Neural progenitor cell (in vitro differentiated cells): ENCODE measurements at regions not wholly inside any gene's neighbourhood (a gene's known extent, or its start where the extent isn't known, plus 50 kb on each side); places are given as distances from the start of the nearest gene placed in this dataset.

Experiments
- EZH2 ChIP-seq: fragments of 200-600 bp; sonication (generic); IDR thresholded peaks from 2 replicates; pipeline ENCODE4 v1.6.1; 2017; ENCODE audit warnings: antibody characterized with exemption, mild to moderate bottlenecking, moderate library complexity
- EZH2phosphoT487 ChIP-seq: fragments of 200-600 bp; sonication (generic); IDR thresholded peaks from 2 replicates; pipeline ENCODE4 v1.6.1; 2017; ENCODE audit warnings: antibody characterized with exemption
- TF ChIP-seq, protein P1 (sequence below): fragments of 200-600 bp; sonication (generic); IDR thresholded peaks from 2 replicates; pipeline ENCODE4 v1.5.1; 2017; ENCODE audit warnings: antibody characterized with exemption, mild to moderate bottlenecking

DNA sequence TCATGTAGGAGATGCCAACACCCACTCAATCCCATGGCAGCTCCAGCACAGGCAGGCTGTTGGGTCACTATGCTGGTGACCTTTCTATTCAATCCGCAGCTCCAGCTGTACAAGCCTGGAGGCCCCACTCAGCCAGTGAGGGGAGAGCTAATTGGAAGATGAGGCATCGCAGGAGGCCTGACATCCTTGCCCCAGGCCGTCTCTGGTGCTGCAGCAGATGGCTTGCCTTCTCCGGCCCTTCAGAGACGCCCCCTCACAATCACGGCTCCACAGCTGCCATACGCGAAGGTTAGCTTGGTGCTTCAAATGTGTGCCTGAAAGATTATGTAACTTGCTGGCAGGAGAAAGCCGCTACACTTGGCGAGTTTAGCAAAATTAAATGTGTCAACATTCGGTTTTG, 104.2 kb upstream of the CLSTN2 start:
- TF ChIP-seq EZH2 (no peak), EZH2phosphoT487 (no peak)
- TF ChIP-seq, protein P1, sequence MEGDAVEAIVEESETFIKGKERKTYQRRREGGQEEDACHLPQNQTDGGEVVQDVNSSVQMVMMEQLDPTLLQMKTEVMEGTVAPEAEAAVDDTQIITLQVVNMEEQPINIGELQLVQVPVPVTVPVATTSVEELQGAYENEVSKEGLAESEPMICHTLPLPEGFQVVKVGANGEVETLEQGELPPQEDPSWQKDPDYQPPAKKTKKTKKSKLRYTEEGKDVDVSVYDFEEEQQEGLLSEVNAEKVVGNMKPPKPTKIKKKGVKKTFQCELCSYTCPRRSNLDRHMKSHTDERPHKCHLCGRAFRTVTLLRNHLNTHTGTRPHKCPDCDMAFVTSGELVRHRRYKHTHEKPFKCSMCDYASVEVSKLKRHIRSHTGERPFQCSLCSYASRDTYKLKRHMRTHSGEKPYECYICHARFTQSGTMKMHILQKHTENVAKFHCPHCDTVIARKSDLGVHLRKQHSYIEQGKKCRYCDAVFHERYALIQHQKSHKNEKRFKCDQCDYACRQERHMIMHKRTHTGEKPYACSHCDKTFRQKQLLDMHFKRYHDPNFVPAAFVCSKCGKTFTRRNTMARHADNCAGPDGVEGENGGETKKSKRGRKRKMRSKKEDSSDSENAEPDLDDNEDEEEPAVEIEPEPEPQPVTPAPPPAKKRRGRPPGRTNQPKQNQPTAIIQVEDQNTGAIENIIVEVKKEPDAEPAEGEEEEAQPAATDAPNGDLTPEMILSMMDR = no peak
